CD4-positive, alpha-beta T cell treated with Interleukin-21 for 1 hour (primary cell): ENCODE measurements at regions not wholly inside any gene's neighbourhood (a gene's known extent, or its start where the extent isn't known, plus 50 kb on each side); places are given as distances from the start of the nearest gene placed in this dataset.
"Not testable (repeated sequence)": the region's sequence is repeated elsewhere in the genome, so short reads cannot be mapped to it uniquely, and the experiment has no call there.

Experiments
- DNase-seq: peaks from one replicate; pipeline ENCODE4 v3.0.0-alpha.2; 2020

DNA sequence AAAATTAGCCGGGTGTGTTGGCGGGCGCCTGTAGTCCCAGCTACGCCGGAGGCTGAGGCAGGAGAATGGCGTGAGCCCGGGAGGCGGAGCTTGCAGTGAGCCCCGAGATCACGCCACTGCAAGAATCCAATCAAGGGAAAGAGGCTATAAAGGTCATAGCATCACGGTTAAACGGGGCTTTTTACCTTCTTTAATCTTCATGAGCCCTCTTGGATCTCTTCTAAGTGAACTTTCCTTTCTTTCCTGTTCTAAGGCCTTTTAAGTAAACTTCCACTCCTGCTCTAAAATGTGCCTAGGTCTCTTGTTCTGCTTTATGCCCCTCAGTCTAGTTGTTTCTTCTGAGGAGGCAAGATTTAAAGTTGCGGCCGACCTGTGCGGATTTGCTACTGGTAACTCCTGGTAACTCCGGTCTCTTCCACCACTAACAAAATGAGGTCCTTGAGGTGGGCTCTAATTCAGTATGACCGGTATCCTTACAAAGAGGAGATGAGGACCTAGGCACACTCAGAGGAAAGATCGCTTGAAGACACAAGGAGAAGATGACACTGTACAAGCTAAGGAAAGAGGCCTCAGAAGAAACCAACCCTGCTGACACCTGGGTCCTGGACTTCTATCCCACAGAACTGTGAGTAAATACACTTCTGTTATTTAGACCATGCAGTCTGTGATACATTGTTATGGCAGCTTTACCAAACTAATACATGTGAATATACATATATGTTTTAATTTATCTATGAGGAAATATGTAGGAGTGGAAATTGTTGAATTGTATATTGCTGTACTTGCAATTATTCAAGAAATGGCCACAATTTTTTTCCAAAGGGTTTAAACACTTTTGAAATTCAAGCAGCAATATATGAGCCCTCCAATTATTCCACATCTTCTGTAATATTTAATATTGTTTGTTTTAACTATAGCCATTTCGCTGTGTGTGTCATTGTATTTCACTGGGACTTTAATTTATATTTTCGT lies 331.5 kb upstream of the CNTNAP2 start:
- DNase-seq = no peak

GRCh38 chr7:145781388-145781787 lies 335.2 kb upstream of the CNTNAP2 start:
- not testable (repeated sequence) for DNase-seq

DNA sequence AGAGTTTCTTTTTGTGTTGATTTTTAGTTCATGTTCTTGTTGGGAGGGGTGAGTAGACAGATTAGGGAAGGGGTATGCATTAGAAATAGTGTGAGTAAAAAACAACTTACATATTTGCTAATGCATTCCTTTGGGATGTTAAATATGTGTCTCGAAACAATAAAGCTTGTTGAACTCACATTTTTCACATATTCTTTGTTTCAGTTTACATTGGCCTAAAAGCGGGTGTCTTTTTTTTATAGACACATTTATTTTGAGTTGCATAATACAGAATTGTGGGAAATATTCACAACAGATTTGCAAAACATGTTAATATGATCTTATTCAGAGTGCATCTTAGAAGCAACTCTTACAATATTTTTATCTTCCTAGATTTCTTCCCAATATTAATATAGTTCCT lies 337.5 kb upstream of the CNTNAP2 start:
- no peak for DNase-seq

DNA sequence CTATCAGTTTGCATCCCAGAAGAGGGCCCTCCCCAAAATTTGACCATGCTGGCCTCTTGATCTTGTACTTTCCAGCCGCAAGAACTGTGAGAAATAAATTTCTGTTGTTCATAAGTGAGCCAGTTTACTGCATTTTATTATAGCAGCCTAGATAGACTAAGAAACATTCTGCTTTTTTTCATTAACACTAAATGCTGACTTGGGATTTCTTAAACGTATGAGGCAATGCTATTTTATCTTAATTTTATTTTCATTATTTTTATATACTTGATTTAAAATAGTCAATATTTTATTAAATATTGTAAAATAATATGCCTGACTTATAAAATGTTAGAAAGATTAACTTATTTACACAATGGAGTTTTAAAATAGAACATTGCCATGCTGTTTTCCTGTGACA lies 341.8 kb upstream of the CNTNAP2 start:
- no peak for DNase-seq

DNA sequence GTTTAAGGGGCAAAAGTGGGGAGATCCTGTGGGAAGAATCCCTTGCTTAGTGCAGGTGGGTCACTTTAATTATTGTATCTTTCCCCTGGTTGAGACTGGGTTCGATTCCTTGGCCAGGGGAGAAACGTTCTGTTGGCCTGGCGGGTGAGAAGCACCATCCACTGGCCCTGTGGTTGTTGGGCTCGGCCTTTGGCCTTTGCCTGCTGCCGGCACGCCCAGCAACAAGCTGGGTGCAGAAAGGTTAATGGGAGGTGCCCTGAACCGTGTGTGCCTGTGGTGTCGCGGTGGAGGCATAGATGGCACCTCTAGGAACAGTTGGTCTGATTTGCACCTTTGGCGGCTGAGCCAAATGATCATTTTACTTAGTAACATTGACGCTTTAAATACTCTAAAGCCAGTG lies 363.6 kb upstream of the CNTNAP2 start:
- DNase-seq = no peak

DNA sequence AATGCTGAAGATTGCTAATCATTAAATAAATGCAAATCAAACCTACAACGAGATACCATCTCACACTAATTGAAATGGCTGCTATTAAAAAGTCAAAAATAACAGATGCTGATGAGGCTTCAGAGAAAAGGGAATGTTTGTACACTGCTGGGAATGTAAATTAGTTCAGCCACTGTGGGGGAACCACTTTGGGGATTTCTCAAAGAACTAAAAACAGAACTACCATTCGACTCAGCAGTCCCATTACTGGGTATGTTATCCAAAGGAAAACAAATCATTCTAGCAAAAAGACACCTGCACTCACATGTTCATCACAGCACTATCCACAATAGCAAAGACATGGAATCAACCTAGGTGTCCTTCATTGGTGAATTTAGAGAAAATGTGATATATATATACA lies 379.0 kb upstream of the CNTNAP2 start:
- no peak for DNase-seq

GRCh38 chr7:145735061-145735460 lies 381.5 kb upstream of the CNTNAP2 start:
- no peak for DNase-seq

DNA sequence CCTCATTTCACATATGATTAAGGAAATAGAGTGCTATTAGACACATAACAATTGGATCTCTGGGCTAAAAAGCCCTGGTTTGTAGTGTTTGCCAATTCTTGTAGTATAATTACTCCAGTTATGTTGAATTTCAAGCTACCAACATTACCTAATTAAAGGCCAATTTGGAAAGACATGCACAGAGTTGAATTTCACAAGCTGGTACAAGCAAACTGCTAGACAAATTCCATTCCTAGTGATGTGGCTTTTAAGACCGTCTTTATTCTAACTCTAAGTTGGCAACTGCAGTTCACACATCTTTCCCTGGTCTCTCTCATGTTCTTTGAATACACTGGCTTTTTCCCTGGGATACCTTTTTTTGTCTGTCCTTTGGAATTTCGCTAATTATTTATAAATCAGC lies 384.1 kb upstream of the CNTNAP2 start:
- DNase-seq = no peak

- DNase-seq = no peak
These were observed 386.9 kb upstream of the CNTNAP2 start for GRCh38 chr7:145729691-145730090.

DNA sequence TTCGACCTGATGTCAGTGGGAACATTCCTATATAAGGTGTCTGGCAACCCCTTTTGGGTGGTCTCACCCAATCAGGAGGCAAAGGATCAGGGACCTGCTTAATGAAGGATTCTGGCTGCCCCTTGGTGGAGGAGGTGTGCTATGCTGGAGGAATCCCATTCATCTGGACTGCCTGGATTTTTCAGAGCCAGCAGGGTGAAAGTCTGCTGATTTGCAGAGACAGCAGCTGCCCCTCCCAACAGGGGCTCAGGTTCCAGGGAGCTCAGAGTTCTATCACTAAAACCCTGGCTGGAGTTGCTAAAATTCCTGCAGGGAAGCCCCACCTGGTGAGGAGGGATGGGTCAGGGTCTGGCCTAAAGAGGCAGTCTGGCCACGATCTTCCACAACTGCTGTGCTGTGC lies 398.5 kb upstream of the CNTNAP2 start:
- no peak for DNase-seq

DNA sequence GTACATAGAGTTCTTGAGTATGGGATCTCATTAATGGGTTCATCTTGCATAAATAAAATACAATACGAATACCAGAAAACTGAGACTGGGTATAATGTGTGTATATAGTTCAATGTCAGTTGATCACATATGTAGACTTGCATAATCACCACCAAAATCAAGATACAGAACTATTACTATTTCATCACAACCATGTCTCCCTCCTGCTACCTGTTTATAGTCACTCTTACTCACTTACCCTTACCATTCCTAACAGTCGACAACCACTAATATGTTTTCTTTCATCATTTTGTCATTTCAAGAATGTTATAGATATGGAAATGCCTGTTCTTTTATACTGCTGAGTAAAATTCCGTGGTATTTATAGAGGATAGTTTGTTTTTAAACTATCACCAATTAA lies 416.1 kb upstream of the CNTNAP2 start:
- no peak for DNase-seq

DNA sequence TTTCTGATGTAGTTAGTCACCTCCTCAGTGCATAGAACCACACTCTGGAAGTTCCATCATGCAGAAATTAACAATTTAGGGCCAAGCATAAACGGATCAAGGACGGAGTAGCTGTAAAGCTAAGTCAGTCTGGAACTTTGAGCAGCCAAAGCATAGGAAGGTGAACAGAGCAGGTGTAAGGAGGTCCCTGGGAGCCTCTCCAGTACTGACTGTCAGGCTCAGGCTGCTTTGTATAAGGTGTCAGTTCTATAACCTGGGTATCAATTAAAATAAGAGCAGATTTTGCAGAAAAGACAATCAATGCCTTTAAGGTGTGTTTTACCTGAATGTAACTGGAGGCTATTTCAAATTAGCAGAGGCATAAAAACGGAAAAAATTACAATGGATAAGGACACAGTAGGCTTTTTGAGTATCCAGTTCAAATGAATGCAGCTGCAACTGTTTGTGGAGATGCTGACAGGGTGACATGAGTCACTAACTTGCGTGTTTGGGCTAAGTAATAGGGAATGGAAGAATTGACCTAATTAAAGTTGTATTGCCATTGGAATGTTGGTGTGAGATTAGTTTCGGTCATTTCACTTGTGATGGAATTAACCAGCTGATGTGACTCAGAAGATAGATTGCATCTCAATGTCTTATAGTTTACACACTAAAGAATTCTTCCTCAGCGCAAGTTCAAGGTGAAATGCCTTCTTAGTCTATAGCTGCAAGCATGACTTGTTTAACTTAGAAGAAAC lies 417.9 kb upstream of the CNTNAP2 start:
- DNase-seq = no peak

GRCh38 chr7:145697412-145698107 lies 419.0 kb upstream of the CNTNAP2 start:
- not testable (repeated sequence) for DNase-seq

DNA sequence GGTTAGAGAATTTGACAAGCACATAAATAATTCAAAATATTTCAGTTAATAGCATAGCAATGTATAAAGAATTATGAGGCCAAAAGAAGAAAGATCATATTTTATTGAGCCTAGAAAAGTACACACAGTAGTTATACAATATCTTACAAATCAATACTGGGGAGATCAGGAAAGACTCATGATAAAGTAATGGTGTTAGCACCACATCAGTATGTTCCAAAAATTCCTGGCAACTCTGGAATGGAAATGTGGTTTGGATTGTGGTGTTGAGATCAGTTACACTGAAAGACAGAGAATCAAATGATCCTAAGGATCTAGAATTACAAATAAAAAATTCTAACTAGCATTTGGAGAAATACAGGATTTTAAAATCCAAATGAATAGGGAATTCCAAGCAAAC lies 420.5 kb upstream of the CNTNAP2 start:
- no peak for DNase-seq

DNA sequence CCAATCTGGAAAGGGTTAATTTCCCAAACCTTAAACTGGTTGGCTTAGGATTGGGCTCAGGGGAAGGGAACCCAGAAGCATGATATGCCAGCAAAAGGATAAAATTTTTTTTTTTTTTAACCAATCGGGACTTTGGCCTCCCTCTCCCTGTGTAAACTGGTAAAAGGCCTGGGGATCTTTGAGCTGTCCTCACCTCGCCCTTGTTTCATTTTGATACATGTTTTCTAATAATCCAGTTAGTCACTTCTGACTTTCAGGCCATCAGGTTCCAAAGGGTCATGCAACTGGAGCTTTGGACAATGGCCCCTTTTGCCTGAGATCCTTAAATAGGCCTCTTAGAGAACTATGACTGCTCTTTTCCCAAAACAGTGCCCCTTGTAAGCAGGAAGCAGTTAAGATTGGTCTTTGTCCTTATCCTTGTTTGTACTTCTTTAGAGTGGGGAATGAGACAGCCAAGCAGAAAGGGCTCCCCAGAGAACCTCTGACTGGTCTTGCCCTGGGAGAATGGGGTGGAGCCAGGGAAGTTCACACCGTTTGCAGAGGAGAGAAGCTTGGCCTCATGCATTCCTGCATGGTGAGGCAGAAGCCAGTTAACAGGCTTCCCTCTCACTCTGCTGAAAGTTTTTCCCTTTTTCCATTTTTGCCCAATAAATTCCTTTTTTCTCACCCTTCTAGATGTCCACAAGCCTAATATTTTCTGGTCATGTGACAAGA lies 424.2 kb upstream of the CNTNAP2 start:
- DNase-seq = no peak

DNA sequence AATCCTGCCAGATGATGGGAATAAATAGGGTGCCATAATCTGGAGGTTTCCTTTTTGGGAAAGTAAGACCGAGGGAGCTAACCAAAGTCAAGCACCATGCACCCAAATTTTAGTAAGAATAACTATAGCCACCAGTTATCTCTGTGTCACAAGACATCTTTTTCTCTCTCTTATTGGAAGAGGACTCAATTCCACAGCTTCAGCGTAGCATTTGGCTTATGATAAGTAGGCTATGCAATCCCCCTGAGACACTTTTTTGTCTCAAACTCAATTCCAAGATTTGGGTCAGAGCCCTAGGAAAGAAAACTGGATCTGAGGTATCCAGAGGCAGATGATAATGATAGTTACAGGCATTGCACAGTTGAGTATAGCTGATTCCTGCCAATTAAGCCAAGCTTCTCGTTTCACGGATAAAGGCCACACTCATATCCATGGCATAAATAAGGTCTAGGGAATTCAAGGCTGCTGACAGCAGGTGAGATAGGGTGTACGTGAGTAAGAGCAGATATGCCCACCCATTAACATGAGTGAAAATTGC lies 425.2 kb upstream of the CNTNAP2 start:
- no peak for DNase-seq

- DNase-seq = no peak
These were observed 435.0 kb upstream of the CNTNAP2 start for GRCh38 chr7:145681646-145682045.

DNA sequence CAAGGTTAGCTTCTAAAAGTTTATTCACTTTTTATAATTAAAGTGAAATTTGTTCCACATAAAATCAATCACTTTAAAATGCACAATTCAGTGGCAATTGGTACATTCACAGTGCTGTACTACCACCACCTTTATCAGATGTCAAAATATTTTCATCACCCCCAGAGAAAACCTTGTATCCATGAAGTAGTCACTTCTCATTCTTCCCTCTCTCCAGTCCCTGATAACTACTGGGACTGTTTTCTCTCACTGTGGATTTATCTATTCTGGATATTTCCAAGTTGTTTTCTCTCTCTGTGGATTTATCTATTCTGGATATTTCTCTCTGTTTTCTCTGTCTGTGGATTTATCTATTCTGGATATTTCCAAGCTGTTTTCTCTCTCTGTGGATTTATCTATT lies 435.4 kb upstream of the CNTNAP2 start:
- DNase-seq = no peak

GRCh38 chr7:145665499-145666258 lies 450.9 kb upstream of the CNTNAP2 start:
- no peak for DNase-seq

DNA sequence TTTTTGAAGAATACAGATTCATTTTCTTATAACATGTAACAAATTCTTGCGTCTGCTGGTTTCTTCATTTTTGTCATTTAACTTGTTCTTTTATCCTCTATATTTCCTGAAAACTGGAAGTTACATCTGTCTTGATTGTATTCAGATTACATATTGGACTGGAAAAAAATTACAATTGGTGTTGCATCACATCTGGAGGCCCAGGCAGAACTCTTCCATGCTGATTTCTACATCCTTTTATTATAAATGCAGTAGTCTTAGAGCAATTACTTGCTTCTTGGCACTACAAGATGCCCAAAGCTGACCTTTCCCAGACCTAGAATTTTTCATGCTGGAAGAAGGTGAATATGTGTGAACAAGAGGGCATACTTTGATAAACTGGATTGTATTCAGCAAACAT lies 460.9 kb upstream of the CNTNAP2 start:
- no peak for DNase-seq

GRCh38 chr7:145645135-145645515 lies 471.5 kb upstream of the CNTNAP2 start:
- no peak for DNase-seq
